Suppressor macrophage treated with lipopolysaccharide for 4 hours (primary cell): ENCODE measurements at regions not wholly inside any gene's neighbourhood (a gene's known extent, or its start where the extent isn't known, plus 50 kb on each side); places are given as distances from the start of the nearest gene placed in this dataset.
"Not testable (repeated sequence)": the region's sequence is repeated elsewhere in the genome, so short reads cannot be mapped to it uniquely, and the experiment has no call there.

Experiments
- DNase-seq: peaks from one replicate; pipeline ENCODE4 v3.0.0-alpha.2; 2020

- DNase-seq = no peak
These were observed 128.5 kb downstream of the VEGFA start for GRCh38 chr6:43898358-43899131.

DNA sequence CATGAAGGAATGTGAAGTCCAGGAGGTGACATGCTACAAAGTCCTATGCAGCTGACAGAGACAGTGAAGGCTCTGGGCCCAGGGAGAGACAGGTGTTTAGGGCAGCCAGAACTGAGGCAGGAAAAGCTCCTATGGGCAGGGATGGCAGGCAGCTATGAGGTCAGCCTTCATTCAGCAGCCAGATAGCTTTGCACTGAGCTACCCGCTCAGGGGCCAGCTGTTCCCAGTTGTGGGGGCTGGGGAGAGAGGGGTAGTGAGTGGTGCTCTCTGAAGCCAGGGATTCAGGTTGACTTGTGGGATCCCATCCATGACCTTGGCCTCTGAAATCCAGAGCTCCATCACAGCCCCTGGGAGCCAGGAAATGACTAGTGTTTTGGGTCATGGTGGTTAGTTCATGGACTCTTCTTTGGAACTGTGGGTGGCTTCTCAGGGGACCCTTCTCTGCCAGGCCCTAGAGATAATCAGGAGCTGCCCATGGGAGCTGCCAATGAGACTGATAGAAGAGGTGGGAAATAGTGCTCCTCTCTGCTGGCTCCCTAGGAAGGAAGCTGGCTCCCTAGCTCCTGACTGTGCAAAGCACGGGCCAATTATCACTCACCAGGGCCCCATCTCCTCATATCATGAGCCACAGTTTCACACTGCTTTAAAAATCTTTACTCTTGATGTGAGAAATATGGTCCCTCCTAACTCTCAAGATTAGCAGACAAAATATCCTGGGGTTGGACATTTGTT lies 127.7 kb downstream of the VEGFA start:
- no peak for DNase-seq

GRCh38 chr6:43896329-43897255 lies 126.6 kb downstream of the VEGFA start:
- no peak for DNase-seq

DNA sequence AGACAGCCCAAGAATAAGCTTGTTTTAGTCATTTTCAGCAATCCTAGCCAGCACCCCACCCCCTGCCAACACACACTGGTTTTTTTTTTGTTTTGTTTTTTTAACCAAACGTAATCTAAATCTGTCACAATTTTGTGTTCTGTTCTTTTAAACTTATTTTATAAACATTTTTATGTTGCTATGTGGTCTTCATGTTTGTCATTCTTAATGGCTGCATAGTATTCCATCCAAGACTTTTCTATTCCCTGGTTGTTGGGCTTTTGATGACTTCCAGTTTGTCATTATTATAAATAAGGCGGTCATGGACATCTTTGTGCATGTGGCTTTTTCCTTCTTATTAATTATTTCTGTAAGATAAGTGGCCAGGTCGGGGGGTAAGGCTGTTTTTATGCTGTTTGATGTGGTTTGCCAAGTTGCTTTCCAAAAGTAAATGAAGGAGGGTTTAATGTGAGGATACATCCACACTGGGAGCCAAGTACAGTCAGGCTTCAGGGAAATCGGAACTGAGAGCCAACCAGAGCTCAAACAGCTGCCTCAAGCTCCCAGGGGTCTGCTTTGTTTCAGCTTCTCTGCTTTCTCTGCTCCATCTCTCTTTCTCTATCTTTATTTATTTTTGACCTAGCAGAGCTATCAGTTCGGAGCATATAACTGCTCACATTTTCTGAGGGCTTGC lies 125.8 kb downstream of the VEGFA start:
- no peak for DNase-seq

DNA sequence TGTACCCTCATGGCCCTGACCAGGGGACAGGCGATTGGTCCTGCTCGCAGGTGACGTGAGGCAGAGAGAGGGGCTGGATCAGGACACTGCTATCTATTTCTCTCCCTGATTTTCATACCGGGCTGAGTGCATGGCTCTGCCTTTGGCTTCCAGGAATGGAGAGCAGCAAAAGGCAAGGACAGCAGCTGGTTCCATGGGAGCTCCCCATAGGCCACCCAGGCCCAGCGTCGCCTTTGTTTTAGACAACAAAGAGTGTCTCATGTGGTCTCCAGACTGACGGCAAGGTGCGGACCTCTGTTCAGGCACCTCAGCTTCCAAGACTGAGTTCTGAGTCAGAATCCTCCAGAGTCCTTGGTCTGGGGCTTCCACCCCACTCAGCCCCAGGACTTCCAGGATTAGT lies 123.1 kb downstream of the VEGFA start:
- no peak for DNase-seq

- DNase-seq = no peak
These were observed 121.3 kb downstream of the VEGFA start for GRCh38 chr6:43891072-43891870.

GRCh38 chr6:43890197-43891062 lies 120.4 kb downstream of the VEGFA start:
- no peak for DNase-seq

- no peak for DNase-seq
These were observed 118.1 kb downstream of the VEGFA start for GRCh38 chr6:43887906-43888683.

DNA sequence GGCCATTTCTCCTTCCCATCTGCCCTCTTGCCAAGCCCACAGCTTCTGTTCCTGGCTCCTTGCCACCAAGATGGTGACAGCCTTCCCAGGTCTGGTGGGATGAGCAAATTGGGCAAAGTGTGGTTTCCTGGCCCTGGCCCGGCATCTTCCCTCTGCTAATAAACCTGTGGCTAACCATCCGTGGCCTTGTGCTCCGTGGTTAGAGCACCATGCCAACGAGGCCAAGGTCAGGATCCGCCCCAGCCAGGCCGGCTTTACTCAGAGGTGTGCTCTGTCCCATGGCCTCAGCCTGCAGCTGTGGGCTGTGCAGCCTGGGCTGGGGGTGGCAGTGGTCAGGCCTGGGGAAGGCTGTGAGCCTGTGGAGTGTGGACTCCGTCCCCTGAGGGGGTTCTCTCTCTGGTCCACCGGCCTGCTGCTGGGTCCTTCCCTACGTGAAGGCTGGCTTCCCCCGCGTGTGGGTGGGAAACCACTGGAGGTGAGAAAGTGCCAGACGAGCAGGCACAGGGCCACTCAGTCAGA lies 117.4 kb downstream of the VEGFA start:
- DNase-seq = no peak

DNA sequence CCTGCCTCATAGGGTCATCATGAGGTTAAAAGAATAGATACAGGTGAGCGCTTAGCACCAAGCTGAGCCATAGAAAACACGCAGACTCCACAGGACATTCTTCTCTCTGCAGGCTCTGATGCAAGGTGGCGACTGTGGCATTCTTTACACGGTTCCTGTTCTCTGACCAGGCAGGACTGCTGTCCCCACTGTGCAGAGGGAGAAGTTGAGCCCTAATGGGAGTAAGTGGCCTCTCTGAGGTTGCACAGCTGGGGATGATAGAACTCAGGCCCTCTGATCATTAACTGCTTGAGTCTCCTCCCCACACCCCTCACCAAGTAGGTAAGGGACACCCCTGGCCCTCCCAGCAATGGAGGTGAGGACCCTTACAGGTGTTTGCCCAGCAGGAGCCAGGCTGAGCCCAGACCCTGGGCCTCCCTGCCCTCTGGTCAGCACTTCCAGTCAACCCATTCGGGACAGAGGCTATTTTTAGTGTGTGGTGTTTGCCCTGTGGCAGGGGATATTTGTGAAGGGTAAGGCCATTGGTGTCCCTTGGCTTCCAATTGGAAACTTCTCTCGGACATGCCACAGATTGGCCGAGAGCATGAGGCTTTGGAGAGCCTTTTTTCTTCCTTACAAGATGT lies 116.8 kb downstream of the VEGFA start:
- DNase-seq = no peak

GRCh38 chr6:43886067-43886461 lies 116.1 kb downstream of the VEGFA start:
- DNase-seq = no peak

GRCh38 chr6:43885399-43886066 lies 115.5 kb downstream of the VEGFA start:
- DNase-seq = no peak

GRCh38 chr6:43884652-43885022 lies 114.6 kb downstream of the VEGFA start:
- peak; percentile 21 for DNase-seq

DNA sequence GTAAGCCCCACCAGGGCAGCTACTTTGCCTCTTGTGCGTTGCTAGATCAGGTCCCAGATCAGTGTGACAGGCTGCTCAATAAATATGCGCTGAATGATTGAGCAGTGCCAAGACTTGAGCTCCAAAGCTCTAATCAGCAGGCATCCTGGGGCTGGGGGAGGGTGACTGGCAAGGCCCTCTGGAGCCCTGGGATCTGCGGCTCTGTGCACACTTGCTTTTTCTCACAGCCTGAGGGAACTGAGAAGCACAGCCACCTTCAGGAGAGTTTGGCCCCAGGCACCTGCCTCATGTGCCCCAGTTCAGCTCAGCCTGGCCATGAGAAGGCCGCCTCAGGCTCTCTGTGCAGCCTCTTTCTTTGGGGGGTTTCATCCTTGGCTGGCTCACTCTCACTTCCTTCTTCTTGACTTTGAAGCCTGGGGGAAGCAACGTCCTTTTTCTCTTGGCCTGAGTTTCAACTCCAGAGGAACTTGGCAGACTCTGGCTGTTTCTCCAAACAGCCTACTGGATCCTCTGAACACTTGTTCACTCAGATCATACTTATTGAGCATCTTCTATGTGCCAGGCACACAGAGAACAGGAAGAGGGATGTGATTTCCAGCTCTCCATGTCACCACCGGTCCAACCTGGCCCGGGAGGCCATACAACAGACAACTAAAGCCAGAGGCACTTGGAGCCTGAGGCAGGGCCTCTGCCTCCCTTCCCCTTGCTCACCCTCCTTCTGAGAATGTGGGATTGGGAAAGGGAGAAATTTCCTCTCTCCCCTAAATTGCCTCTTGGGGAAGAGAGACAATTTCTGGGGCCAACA lies 114.0 kb downstream of the VEGFA start:
- DNase-seq = peak; percentile 76

- not testable (repeated sequence) for DNase-seq
These were observed 112.9 kb downstream of the VEGFA start for GRCh38 chr6:43882690-43883448.

GRCh38 chr6:43880236-43881137 lies 110.5 kb downstream of the VEGFA start:
- DNase-seq = no peak
